WTC11 (cell line): ENCODE measurements at regions not wholly inside any gene's neighbourhood (a gene's known extent, or its start where the extent isn't known, plus 50 kb on each side); places are given as distances from the start of the nearest gene placed in this dataset.

Source experiments
- AFF4 ChIP-seq: sonication (generic); formaldehyde crosslinking; IDR thresholded peaks from 2 replicates; pipeline ENCODE4 v1.8.1; 2023; ENCODE audit warnings: mild to moderate bottlenecking, missing genetic modification reagents, borderline replicate concordance
- ELF4 ChIP-seq: sonication (generic); formaldehyde crosslinking; IDR thresholded peaks from 2 replicates; pipeline ENCODE4 v1.8.1; 2022; ENCODE audit warnings: low read depth, mild to moderate bottlenecking, moderate library complexity, missing genetic modification reagents
- ETV6 ChIP-seq: sonication (generic); formaldehyde crosslinking; IDR thresholded peaks from 2 replicates; pipeline ENCODE4 v1.8.1; 2022; ENCODE audit warnings: mild to moderate bottlenecking, missing genetic modification reagents
- NFYB ChIP-seq: sonication (generic); formaldehyde crosslinking; conservative IDR thresholded peaks from 2 replicates; pipeline ENCODE4 v1.8.0; 2022; ENCODE audit warnings: low read depth, missing genetic modification reagents
- NR3C1 ChIP-seq: sonication (generic); formaldehyde crosslinking; conservative IDR thresholded peaks from 2 replicates; pipeline ENCODE4 v1.8.1; 2023; ENCODE audit warnings: low read depth, mild to moderate bottlenecking, missing genetic modification reagents
- ZNF232 ChIP-seq: sonication (generic); formaldehyde crosslinking; IDR thresholded peaks from 2 replicates; pipeline ENCODE4 v1.8.0; 2022; ENCODE audit warnings: mild to moderate bottlenecking, missing genetic modification reagents
- ZNF317 ChIP-seq: sonication (generic); formaldehyde crosslinking; IDR thresholded peaks from 2 replicates; pipeline ENCODE4 v1.8.1; 2023; ENCODE audit warnings: low read depth, mild to moderate bottlenecking, moderate library complexity, missing genetic modification reagents, borderline replicate concordance
- TF ChIP-seq, protein P1 (sequence below): fragments of 200-600 bp; IDR thresholded peaks from 2 replicates; pipeline ENCODE4 v1.8.0; 2022; ENCODE audit warnings: antibody characterized with exemption
- TF ChIP-seq, protein P2 (sequence below): fragments of 250-450 bp; sonication (Bioruptor Pico); IDR thresholded peaks from 2 replicates; pipeline ENCODE4 v1.9.0; 2021; ENCODE audit warnings: moderate library complexity, mild to moderate bottlenecking, inconsistent platforms, borderline replicate concordance

GRCh38 chr10:129222436-129222835 is 244.6 kb upstream of the MGMT start:
- TF ChIP-seq ZNF232 (no peak), ELF4 (no peak), NFYB (CRISPR knock-in tag) (no peak), NR3C1 (CRISPR knock-in tag) (no peak), ZNF317 (no peak), ETV6 (CRISPR knock-in tag) (no peak), AFF4 (CRISPR knock-in tag) (no peak)
- TF ChIP-seq, protein P1, sequence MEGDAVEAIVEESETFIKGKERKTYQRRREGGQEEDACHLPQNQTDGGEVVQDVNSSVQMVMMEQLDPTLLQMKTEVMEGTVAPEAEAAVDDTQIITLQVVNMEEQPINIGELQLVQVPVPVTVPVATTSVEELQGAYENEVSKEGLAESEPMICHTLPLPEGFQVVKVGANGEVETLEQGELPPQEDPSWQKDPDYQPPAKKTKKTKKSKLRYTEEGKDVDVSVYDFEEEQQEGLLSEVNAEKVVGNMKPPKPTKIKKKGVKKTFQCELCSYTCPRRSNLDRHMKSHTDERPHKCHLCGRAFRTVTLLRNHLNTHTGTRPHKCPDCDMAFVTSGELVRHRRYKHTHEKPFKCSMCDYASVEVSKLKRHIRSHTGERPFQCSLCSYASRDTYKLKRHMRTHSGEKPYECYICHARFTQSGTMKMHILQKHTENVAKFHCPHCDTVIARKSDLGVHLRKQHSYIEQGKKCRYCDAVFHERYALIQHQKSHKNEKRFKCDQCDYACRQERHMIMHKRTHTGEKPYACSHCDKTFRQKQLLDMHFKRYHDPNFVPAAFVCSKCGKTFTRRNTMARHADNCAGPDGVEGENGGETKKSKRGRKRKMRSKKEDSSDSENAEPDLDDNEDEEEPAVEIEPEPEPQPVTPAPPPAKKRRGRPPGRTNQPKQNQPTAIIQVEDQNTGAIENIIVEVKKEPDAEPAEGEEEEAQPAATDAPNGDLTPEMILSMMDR: no peak
- TF ChIP-seq, protein P2, sequence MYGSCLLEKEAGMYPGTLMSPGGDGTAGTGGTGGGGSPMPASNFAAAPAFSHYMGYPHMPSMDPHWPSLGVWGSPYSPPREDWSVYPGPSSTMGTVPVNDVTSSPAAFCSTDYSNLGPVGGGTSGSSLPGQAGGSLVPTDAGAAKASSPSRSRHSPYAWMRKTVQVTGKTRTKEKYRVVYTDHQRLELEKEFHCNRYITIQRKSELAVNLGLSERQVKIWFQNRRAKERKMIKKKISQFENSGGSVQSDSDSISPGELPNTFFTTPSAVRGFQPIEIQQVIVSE (CRISPR knock-in tag): no peak
